ENCODE measurements at regions not wholly inside any gene's neighbourhood (a gene's known extent, or its start where the extent isn't known, plus 50 kb on each side); places are given as distances from the start of the nearest gene placed in this dataset.
"Not testable (repeated sequence)": the region's sequence is repeated elsewhere in the genome, so short reads cannot be mapped to it uniquely, and the experiment has no call there.

GRCh38 chr3:109994853-109995252 is 657.5 kb upstream of the DPPA4 start:
- DNase-seq (ENCODE audit: low read depth in 1 of 2, low spot score in 1 of 2), result no peak
- TF ChIP-seq CTCF (IDR thresholded peaks at IDR 0.05; ENCODE audit: insufficient read depth, low read length), result no peak
- no peak for TF ChIP-seq SPI1 (IDR thresholded peaks at IDR 0.05; ENCODE audit: borderline replicate concordance, low read depth)
- no peak for TF ChIP-seq POLR2AphosphoS5 (IDR thresholded peaks at IDR 0.05; ENCODE audit: low read depth)
- TF ChIP-seq GABPA (IDR thresholded peaks at IDR 0.05; ENCODE audit: low read depth), result no peak
- no peak for TF ChIP-seq REST (IDR thresholded peaks at IDR 0.05; ENCODE audit: insufficient replicate concordance, low read depth)
- Histone ChIP-seq H3K27ac (replicated peaks) (no peak overlapping the region), H3K4me3 (replicated peaks; ENCODE audit: insufficient read depth, low read length) (no peak overlapping the region), H3K27me3 (ENCODE audit: insufficient read depth, poor library complexity, severe bottlenecking) (no peaks in the 10 kb centered on the region)

- Histone ChIP-seq H3K4me3 (replicated peaks; ENCODE audit: insufficient read depth, low read length) (no peak overlapping the region), H3K27me3 (ENCODE audit: insufficient read depth, poor library complexity, severe bottlenecking) (no peaks in the 10 kb centered on the region), H3K27ac (replicated peaks) (no peak overlapping the region)
- no peak for DNase-seq (ENCODE audit: low read depth in 1 of 2, low spot score in 1 of 2)
- TF ChIP-seq CTCF (IDR thresholded peaks at IDR 0.05; ENCODE audit: insufficient read depth, low read length), result no peak
Observed at GRCh38 chr3:109995377-109995776, 658.0 kb upstream of the DPPA4 start.

GRCh38 chr3:110001905-110002304 is 664.6 kb upstream of the DPPA4 start:
- not testable (repeated sequence) for DNase-seq (ENCODE audit: low read depth in 1 of 2, low spot score in 1 of 2); H3K27me3 ChIP-seq (ENCODE audit: insufficient read depth, poor library complexity, severe bottlenecking); H3K27ac ChIP-seq (replicated peaks); H3K4me3 ChIP-seq (replicated peaks; ENCODE audit: insufficient read depth, low read length)

GRCh38 chr3:110006913-110007312 is 669.6 kb upstream of the DPPA4 start:
- Histone ChIP-seq H3K4me3 (replicated peaks; ENCODE audit: insufficient read depth, low read length) (no peak overlapping the region), H3K27me3 (ENCODE audit: insufficient read depth, poor library complexity, severe bottlenecking) (no peaks in the 10 kb centered on the region), H3K27ac (replicated peaks) (no peak overlapping the region)
- DNase-seq (ENCODE audit: low read depth in 1 of 2, low spot score in 1 of 2), result no peak
- no peak for TF ChIP-seq POLR2AphosphoS5 (IDR thresholded peaks at IDR 0.05; ENCODE audit: low read depth)
- TF ChIP-seq SPI1 (IDR thresholded peaks at IDR 0.05; ENCODE audit: borderline replicate concordance, low read depth), result no peak
- no peak for TF ChIP-seq GABPA (IDR thresholded peaks at IDR 0.05; ENCODE audit: low read depth)
- TF ChIP-seq REST (IDR thresholded peaks at IDR 0.05; ENCODE audit: insufficient replicate concordance, low read depth), result no peak
- no peak for TF ChIP-seq CTCF (IDR thresholded peaks at IDR 0.05; ENCODE audit: insufficient read depth, low read length)
